Nephron progenitor cell (in vitro differentiated cells): ENCODE measurements at regions not wholly inside any gene's neighbourhood (a gene's known extent, or its start where the extent isn't known, plus 50 kb on each side); places are given as distances from the start of the nearest gene placed in this dataset.
A peak's percentile ranks its signal among the peaks of the same experiment; 100 is the strongest.
"Not testable (repeated sequence)": the region's sequence is repeated elsewhere in the genome, so short reads cannot be mapped to it uniquely, and the experiment has no call there.

ENCODE experiments used
- DNase-seq: peaks from one replicate; pipeline ENCODE4 v3.0.0; 2021
- H3K27ac Mint-ChIP-seq: 2 replicates; pipeline ENCODE4 v1.8.0; 2021; ENCODE audit warnings: mild to moderate bottlenecking, moderate library complexity, mixed read lengths
- H3K27me3 Mint-ChIP-seq: 2 replicates; pipeline ENCODE4 v1.8.0; 2021; ENCODE audit warnings: mild to moderate bottlenecking, low read depth, mixed read lengths; ENCODE audit not compliant: poor library complexity
- H3K36me3 Mint-ChIP-seq: 2 replicates; pipeline ENCODE4 v1.8.0; 2021; ENCODE audit warnings: low read depth, mixed read lengths
- H3K4me1 Mint-ChIP-seq: 2 replicates; pipeline ENCODE4 v1.8.0; 2021; ENCODE audit warnings: mixed read lengths
- H3K4me3 Mint-ChIP-seq: 2 replicates; pipeline ENCODE4 v1.8.0; 2021; ENCODE audit warnings: mild to moderate bottlenecking, moderate library complexity, mixed read lengths
- H3K9me3 Mint-ChIP-seq: 2 replicates; pipeline ENCODE4 v1.8.0; 2021; ENCODE audit warnings: mild to moderate bottlenecking, moderate library complexity, mixed read lengths
- CTCF ChIP-seq: fragments of 200-600 bp; sonication (generic); IDR thresholded peaks from 2 replicates; pipeline ENCODE4 v1.5.0; 2021; ENCODE audit warnings: antibody characterized with exemption

DNA sequence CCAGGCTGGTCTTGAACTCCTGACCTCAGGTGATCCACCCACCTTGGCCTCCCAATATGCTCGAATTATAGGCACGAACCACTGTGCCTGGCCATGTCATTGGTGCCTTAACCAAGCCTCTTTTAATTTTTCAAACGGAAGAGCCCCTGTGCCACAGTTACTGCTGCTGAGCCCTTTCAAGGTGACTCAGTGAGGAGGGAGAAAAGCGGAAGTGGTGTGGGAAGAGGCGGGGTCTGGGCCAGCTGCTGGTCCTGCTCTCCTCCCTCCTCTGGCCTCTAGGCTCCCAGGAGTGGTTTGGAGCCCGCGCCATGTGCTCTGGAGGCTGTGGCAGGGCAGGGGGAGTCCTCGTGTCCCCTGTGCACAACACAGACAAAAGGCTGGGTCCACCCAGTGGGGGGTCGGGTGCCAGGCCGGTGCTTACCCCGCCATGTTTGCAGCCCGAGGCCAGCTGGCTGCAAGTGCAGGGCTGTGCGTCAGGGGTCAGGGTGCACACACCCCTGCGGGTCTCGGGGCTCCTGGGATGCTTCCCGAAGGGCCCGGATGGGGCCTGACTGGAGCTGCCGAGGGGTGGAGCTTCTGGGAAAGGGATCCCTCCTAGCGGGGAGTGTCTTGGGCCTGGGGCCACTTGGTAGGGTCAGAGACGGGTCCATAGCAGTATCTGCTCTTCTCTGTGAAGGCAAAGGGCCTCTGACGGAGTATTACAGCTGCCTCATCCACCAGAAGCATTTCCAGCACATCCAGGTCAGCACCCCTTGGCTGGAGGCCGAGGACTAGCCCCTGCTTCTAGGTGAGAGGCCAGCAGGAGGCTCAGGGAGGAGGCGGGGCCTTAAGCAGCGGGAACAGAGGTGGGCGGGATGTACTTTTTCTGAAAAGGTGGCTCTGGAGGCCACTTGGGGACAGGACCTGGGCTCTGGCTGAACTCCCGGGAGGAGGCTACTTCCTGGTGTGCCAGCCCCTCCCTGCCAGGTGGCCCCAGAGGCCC is 100.4 kb upstream of the CCZ1B start:
- H3K27me3 Mint-ChIP-seq, H3K36me3 Mint-ChIP-seq, H3K9me3 Mint-ChIP-seq, H3K27ac Mint-ChIP-seq, H3K4me3 Mint-ChIP-seq, DNase-seq: not testable (repeated sequence)
- H3K4me1 Mint-ChIP-seq = peaks cover 17% of the 10 kb centered on the region

DNA sequence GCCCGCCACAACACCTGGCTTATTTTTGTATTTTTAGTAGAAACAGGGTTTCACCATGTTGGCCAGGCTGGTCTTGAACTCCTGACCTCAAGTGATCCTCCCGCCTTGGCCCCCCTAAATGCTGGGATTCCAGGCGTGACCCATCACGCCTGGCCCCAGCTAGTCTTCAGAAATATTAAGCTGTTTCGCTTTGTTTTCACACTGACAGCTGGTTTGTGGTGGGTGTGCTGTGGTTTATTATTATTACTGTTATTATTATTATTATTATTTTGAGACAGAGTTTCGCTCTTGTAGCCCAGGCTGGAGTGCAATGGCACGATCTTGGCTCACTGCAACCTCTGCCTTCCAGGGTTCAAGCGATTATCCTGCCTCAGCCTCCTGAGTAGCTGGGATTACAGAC is 101.6 kb upstream of the CCZ1B start:
- not testable (repeated sequence) for H3K9me3 Mint-ChIP-seq, H3K36me3 Mint-ChIP-seq, DNase-seq, H3K27me3 Mint-ChIP-seq, H3K4me3 Mint-ChIP-seq, H3K27ac Mint-ChIP-seq
- H3K4me1 Mint-ChIP-seq = peaks cover 17% of the 10 kb centered on the region

- peak; percentile 9 for DNase-seq
- H3K36me3 Mint-ChIP-seq, H3K27me3 Mint-ChIP-seq, H3K9me3 Mint-ChIP-seq, H3K27ac Mint-ChIP-seq, H3K4me3 Mint-ChIP-seq: not testable (repeated sequence)
- peaks cover 17% of the 10 kb centered on the region for H3K4me1 Mint-ChIP-seq
Observed at GRCh38 chr7:6929588-6929987, 103.5 kb upstream of the CCZ1B start.

GRCh38 chr7:6930081-6930635 is 104.1 kb upstream of the CCZ1B start:
- H3K4me1 Mint-ChIP-seq = peaks cover 18% of the 10 kb centered on the region
- H3K27me3 Mint-ChIP-seq, DNase-seq, H3K4me3 Mint-ChIP-seq, H3K36me3 Mint-ChIP-seq, H3K27ac Mint-ChIP-seq, H3K9me3 Mint-ChIP-seq: not testable (repeated sequence)

DNA sequence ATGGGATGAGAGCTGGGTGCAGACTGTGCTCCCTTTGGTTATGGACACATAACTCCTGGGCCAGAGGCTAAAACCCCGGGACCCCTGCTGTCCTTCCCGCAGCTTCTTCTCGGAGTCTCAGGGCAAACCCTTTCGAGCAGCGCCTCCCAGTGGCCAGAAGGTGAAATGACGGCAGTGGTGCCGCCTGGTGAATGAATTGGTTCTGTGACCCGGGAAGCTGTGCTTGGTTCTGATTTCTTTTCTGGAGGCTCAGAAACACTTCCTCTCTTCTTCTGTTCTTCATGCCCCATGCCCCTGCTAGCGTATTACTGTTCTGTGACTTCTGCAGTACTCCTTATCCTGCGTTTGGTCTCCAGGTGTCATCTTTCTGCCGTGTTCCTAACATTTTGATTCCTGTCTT is 104.7 kb upstream of the CCZ1B start:
- not testable (repeated sequence) for H3K27me3 Mint-ChIP-seq

DNA sequence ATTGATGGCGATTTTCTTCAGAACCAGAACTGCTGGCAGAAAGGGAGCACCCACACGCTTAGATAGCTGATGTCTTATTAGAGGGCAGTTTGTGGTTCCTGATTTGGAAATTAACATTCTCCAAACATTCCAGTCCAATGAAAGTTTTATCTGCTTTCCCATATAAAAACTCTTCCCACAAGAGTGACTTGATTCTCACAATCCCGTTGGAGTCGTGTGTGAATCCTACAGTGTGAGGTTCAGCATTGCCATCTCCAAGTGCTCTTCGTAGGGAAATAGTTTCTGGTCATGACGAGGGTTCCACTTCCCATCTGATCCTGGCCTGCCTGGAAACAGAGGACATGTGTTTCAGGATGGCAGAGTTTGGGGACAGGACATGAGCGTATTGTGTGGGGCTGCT is 105.4 kb upstream of the CCZ1B start:
- H3K4me1 Mint-ChIP-seq = peaks cover 23% of the 10 kb centered on the region
- H3K27me3 Mint-ChIP-seq, H3K27ac Mint-ChIP-seq, H3K36me3 Mint-ChIP-seq, DNase-seq, H3K9me3 Mint-ChIP-seq, H3K4me3 Mint-ChIP-seq: not testable (repeated sequence)

More for the DNA sequence above, 104.7 kb upstream of the CCZ1B start:
- H3K36me3 Mint-ChIP-seq, H3K9me3 Mint-ChIP-seq, H3K4me3 Mint-ChIP-seq, H3K27ac Mint-ChIP-seq: not testable (repeated sequence)
- peaks cover 23% of the 10 kb centered on the region for H3K4me1 Mint-ChIP-seq
- peak; percentile 62 for DNase-seq
- TF ChIP-seq CTCF = peak; percentile 63

DNA sequence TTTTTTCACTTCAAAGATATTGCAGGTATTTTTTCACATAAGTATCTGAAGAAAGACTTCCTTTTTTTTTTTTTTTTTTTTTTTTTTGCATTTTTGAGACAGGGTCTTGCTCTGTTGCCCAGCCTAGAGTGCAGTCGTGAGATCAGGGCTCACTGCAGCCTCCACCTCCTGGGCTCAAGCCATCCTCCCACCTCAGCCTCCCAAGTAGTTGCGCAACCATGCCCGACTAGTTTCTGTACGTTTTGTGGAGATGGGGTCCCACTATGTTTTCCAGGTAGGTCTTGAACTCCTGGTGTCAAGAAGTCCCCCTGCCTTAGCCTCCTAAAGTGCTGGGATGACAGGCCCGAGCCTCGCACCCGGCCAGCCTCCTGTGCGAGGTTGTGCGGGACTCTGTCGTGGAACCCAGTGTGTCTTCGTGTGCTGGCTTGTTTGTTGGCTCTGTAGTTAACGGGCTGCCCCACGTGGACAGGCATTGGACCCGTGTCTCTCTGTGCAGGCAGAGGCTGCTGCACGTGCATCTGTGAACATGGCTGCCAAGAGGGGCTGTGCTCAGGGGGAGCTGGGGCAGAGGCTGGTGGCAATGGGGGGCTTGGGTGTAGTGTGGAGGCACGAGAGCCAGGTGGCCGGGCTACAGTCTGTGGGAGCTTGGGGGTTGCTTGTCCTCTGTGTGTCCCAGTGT is 108.0 kb upstream of the CCZ1B start:
- H3K27ac Mint-ChIP-seq, H3K9me3 Mint-ChIP-seq, DNase-seq, H3K4me3 Mint-ChIP-seq, H3K27me3 Mint-ChIP-seq, H3K36me3 Mint-ChIP-seq: not testable (repeated sequence)
- H3K4me1 Mint-ChIP-seq = peaks cover 23% of the 10 kb centered on the region

DNA sequence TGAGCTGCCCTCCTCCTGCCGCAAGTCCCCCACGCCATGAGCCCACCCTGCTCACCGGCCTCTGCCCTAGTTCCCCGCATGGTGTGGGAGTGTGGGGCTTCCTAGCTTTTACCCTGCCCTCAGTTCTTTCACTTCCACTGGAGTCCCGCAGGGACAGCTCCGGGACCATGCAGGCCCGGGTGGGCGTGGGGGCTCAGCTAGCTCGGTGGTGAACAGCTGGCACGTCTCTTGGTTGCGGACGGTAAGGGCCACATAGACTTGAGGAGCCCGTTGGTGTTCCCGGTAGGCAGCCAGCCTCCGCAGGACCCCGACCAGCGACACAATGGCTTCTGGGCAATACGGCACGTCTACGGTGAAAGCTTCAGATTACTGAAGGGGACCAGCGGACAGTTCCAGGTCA is 108.9 kb upstream of the CCZ1B start:
- no peak for DNase-seq
- TF ChIP-seq CTCF = no peak
- Mint-ChIP-seq H3K27me3 (peaks cover 5% of the 10 kb centered on the region), H3K4me1 (peaks cover 18% of the 10 kb centered on the region), H3K4me3 (no peak overlapping the region), H3K9me3 (no peaks in the 10 kb centered on the region), H3K36me3 (no peaks in the 10 kb centered on the region), H3K27ac (no peak overlapping the region)

DNA sequence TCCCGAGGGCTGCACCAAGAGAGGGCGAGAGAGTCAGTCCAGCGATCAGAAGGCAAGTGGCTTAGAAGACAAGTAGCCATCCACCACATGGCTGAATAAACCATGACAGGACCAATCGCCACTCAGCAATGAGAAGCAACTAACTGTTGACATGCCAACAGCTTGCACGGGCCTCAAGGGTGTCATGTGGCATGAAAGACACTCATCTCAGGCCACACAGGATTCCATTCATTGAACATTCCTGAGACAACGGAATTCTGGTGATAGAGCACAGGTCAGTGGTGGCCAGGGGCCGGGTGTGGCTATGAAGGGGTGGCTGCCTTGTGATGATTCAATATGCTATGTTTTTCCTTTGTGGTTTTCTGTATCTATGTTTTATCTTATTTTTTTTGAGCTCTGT is 110.6 kb upstream of the CCZ1B start:
- H3K27ac Mint-ChIP-seq, H3K4me1 Mint-ChIP-seq, DNase-seq, H3K9me3 Mint-ChIP-seq, H3K4me3 Mint-ChIP-seq, H3K36me3 Mint-ChIP-seq, H3K27me3 Mint-ChIP-seq: not testable (repeated sequence)

GRCh38 chr7:6937746-6938145 is 111.7 kb upstream of the CCZ1B start:
- not testable (repeated sequence) for DNase-seq, H3K4me3 Mint-ChIP-seq, H3K27ac Mint-ChIP-seq, H3K9me3 Mint-ChIP-seq, H3K4me1 Mint-ChIP-seq, H3K36me3 Mint-ChIP-seq, H3K27me3 Mint-ChIP-seq
